GM04504 (cell line): ENCODE measurements at regions not wholly inside any gene's neighbourhood (a gene's known extent, or its start where the extent isn't known, plus 50 kb on each side); places are given as distances from the start of the nearest gene placed in this dataset.
"Not testable (repeated sequence)": the region's sequence is repeated elsewhere in the genome, so short reads cannot be mapped to it uniquely, and the experiment has no call there.

Experiments
- DNase-seq: peaks from one replicate; pipeline ENCODE4 v3.0.0-alpha.2; 2012; ENCODE audit warnings: low read depth

GRCh38 chr20:5452691-5453090 is 135.9 kb upstream of the PROKR2 start:
- DNase-seq, result not testable (repeated sequence)

- DNase-seq, result not testable (repeated sequence)
These were observed 135.5 kb upstream of the PROKR2 start for GRCh38 chr20:5452286-5452685.

- DNase-seq, result no peak
These were observed 135.0 kb upstream of the PROKR2 start for GRCh38 chr20:5451643-5452210.

- peak; percentile 10 for DNase-seq
These were observed 131.8 kb upstream of the PROKR2 start for GRCh38 chr20:5448449-5449118.

GRCh38 chr20:5447188-5447587 is 130.4 kb upstream of the PROKR2 start:
- DNase-seq, result no peak

GRCh38 chr20:5445611-5446010 is 128.9 kb upstream of the PROKR2 start:
- no peak for DNase-seq

- DNase-seq, result no peak
These were observed 125.3 kb upstream of the PROKR2 start for GRCh38 chr20:5442101-5442500.

GRCh38 chr20:5434116-5434515 is 117.4 kb upstream of the PROKR2 start:
- DNase-seq, result no peak

- DNase-seq, result no peak
These were observed 116.6 kb upstream of the PROKR2 start for GRCh38 chr20:5433352-5433751.

GRCh38 chr20:5432030-5432429 is 115.3 kb upstream of the PROKR2 start:
- DNase-seq, result no peak

- no peak for DNase-seq
These were observed 113.9 kb upstream of the PROKR2 start for GRCh38 chr20:5430670-5431069.

- DNase-seq, result no peak
These were observed 109.3 kb upstream of the PROKR2 start for GRCh38 chr20:5426026-5426425.

GRCh38 chr20:5416086-5416485 is 99.3 kb upstream of the PROKR2 start:
- no peak for DNase-seq

- no peak for DNase-seq
These were observed 96.6 kb upstream of the PROKR2 start for GRCh38 chr20:5413394-5413793.

- no peak for DNase-seq
These were observed 93.7 kb upstream of the PROKR2 start for GRCh38 chr20:5410470-5410869.

GRCh38 chr20:5402903-5403531 is 86.3 kb upstream of the PROKR2 start:
- no peak for DNase-seq

GRCh38 chr20:5401277-5401875 is 84.6 kb upstream of the PROKR2 start:
- no peak for DNase-seq

GRCh38 chr20:5400164-5400762 is 83.5 kb upstream of the PROKR2 start:
- DNase-seq, result no peak

GRCh38 chr20:5397393-5397792 is 80.6 kb upstream of the PROKR2 start:
- no peak for DNase-seq

- no peak for DNase-seq
These were observed 79.4 kb upstream of the PROKR2 start for GRCh38 chr20:5395932-5396727.

GRCh38 chr20:5393218-5393870 is 76.6 kb upstream of the PROKR2 start:
- DNase-seq, result no peak
